GM12872 (cell line): ENCODE measurements at regions not wholly inside any gene's neighbourhood (a gene's known extent, or its start where the extent isn't known, plus 50 kb on each side); places are given as distances from the start of the nearest gene placed in this dataset.

Source experiments
- TF ChIP-seq, protein P1 (sequence below): IDR thresholded peaks from 3 replicates; pipeline ENCODE4 v1.5.1; 2011; ENCODE audit warnings: low read depth, mild to moderate bottlenecking, low read length, moderate library complexity; ENCODE audit not compliant: insufficient read depth

DNA sequence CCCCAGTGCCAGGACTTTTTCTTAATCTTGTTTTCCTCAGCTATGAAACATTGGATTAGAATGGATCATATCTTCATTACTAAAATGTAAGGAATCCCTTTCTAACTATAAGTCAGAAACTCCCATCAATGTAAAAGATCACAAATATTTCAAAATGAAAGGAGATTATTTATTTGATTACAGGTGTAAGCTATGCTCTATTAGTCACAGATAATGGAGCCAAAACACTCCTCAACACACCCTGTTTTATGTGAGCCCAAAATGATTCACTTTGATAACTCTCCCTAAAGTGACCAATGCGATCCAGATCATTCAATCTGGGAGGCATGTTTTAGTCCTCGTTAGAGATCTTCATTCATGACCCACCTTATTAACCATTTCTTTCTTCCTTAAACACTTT lies 566.7 kb upstream of the TENM3 start:
- TF ChIP-seq, protein P1, sequence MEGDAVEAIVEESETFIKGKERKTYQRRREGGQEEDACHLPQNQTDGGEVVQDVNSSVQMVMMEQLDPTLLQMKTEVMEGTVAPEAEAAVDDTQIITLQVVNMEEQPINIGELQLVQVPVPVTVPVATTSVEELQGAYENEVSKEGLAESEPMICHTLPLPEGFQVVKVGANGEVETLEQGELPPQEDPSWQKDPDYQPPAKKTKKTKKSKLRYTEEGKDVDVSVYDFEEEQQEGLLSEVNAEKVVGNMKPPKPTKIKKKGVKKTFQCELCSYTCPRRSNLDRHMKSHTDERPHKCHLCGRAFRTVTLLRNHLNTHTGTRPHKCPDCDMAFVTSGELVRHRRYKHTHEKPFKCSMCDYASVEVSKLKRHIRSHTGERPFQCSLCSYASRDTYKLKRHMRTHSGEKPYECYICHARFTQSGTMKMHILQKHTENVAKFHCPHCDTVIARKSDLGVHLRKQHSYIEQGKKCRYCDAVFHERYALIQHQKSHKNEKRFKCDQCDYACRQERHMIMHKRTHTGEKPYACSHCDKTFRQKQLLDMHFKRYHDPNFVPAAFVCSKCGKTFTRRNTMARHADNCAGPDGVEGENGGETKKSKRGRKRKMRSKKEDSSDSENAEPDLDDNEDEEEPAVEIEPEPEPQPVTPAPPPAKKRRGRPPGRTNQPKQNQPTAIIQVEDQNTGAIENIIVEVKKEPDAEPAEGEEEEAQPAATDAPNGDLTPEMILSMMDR = no peak

DNA sequence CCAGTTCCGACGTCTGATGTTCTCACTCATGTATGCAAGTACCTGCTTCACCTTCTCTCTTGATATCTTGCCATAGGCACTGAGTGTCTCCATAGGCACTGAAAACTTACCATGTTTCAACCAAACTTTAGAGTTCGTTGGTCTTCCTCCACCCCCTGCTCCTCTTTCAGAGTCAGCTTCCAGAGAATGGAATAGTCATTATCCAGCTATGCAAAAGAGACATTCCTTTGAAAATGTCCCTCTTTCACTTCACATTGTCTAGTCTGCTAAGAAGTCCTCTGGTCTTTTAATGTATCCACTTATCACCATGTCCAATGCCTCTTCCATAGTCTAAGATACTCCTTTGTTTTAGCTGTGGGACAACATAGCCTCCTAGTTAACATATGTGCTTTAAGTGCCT lies 566.0 kb upstream of the TENM3 start:
- TF ChIP-seq, protein P1 = no peak

DNA sequence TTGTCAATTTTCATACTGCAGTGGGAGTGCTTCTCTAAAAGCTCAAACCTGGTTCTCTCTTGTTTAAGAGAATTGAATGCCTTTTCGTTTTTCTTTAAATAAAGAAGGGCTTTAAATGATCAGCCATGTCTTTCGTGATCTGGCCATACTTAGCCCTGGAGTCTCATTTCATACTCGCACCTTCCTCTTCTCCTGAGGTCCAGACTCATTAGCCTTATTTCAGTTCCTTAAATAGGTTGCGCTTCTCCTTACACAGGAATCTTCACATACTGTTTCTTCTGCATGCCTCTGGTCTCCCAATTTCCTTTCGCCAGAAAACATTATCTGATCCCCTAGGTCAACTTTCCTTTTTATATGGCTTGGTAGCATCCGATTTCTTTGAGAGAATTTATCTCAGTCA lies 565.6 kb upstream of the TENM3 start:
- TF ChIP-seq, protein P1 = no peak

DNA sequence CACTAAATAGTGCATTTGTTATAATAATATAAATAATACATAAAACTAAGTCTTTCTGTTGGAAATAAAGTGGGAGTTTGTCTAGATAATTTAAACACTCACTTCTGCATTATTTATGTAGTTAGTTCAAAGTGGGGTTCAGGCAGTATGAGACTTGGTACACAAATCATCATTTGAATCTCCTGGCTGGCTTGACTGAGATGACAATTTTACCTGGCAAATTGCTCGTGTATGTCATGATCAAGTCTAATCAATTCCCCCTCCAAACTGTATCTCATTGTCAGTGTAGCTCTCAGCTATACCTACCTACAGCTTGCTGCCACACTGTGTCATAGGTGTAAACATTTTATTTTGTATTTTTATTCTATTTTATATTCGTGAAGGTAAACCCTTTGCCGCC lies 563.4 kb upstream of the TENM3 start:
- TF ChIP-seq, protein P1 = no peak

DNA sequence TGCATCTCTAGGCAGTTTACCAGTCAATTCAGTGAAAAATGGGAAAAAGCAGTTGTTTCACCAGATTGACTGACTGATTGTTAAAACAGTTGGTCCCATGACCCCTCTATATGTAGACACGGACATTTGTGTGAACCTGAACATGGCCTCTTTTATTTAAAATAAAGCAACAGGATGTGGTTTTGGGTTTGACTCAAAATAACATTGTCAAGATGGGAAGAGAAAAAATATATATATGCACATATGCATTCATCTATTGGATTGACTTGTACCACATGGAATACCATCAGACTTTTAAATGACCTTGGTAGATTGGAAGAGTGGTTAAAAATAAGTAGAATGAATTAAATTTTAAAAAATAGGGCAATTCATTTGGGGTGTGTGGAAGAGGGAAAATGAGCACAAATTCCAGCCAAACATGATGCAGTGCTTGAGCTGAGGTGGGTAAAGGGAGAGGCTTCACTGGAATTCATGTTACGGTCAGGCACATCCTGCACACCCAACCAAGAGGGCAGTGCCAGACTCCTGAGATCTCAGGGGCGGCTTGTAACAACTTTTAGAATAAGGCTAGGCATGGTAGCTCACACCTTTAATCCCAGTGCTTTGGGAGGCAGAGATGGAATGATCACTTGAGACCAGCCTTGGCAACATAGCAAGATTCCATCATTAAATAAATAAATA lies 560.7 kb upstream of the TENM3 start:
- TF ChIP-seq, protein P1 = no peak

DNA sequence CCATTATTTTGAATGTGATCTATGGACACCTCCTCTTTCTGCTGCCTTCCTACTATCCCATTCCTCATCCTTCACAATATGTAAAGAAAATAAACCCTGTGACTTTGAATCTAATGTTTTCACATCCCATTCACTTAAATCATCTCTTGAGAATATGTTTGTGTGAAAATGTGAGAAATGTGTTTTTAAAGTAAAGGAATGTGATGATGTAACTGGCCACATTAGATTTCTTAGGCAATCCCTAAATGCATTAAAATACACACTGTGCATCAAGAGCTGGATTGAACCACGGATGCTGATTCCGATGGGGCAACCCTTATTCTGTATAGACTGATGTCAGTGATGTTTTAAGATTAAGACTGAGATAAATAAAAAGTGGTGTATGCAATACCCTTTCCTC lies 558.9 kb upstream of the TENM3 start:
- TF ChIP-seq, protein P1 = no peak

DNA sequence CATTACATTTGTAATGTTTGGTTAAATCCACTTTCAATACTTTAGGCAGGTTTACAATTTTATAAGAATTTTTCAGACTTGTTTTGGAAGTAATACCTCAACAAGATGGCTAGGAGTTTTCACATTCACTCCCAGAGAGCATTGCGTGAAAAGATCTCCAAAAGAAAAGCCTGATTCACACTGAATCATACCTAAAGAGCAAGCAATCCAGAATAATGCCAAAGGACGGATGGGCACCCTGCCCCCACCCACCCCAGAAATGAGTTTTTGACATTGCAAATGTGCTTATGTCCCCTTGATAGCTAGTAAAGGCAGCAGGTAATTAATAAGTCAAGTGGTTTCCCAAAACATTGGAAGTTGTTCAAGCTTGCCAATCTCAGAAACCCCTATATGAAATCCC lies 557.7 kb upstream of the TENM3 start:
- TF ChIP-seq, protein P1 = no peak
